AG04450 (cell line): ENCODE measurements at regions not wholly inside any gene's neighbourhood (a gene's known extent, or its start where the extent isn't known, plus 50 kb on each side); places are given as distances from the start of the nearest gene placed in this dataset.
"Not testable (repeated sequence)": the region's sequence is repeated elsewhere in the genome, so short reads cannot be mapped to it uniquely, and the experiment has no call there.

Source experiments
- CTCF ChIA-PET: fragments of 300-600, 350-600 bp; formaldehyde crosslinking; extraction: SDS; loops from one replicate; lab custom pipeline; 2022; ENCODE audit warnings: antibody characterized with exemption, inconsistent platforms; lab: Charles Lee
- POLR2A ChIA-PET: fragments of 350-600 bp; formaldehyde crosslinking; extraction: SDS; loops from one replicate; lab custom pipeline; 2021; ENCODE audit warnings: antibody characterized with exemption, inconsistent platforms; lab: Yijun Ruan, JAX
- DNase-seq: peaks from one replicate; pipeline ENCODE4 v3.0.0-alpha.2; 2011; ENCODE audit warnings: low read depth, low spot score
- H3K27ac ChIP-seq: one replicate; pipeline ENCODE4 v1.5.1; 2012; ENCODE audit warnings: low read depth, low read length, control low read depth
- H3K27me3 ChIP-seq: one replicate; pipeline ENCODE4 v1.6.0; 2012; ENCODE audit warnings: low read length; ENCODE audit not compliant: control insufficient read depth, insufficient read depth
- H3K4me3 ChIP-seq: 2 replicates; pipeline ENCODE4 v1.5.1; 2011; ENCODE audit warnings: mild to moderate bottlenecking, low read depth, low read length, control low read depth
- H3K9me3 ChIP-seq: 2 replicates; pipeline ENCODE4 v1.5.1; 2012; ENCODE audit warnings: low read length; ENCODE audit not compliant: control insufficient read depth, insufficient read depth
- TF ChIP-seq, protein P1 (sequence below): IDR thresholded peaks from 2 replicates; pipeline ENCODE4 v1.5.1; 2011; ENCODE audit warnings: low read depth, low read length, control low read depth, inconsistent platforms

DNA sequence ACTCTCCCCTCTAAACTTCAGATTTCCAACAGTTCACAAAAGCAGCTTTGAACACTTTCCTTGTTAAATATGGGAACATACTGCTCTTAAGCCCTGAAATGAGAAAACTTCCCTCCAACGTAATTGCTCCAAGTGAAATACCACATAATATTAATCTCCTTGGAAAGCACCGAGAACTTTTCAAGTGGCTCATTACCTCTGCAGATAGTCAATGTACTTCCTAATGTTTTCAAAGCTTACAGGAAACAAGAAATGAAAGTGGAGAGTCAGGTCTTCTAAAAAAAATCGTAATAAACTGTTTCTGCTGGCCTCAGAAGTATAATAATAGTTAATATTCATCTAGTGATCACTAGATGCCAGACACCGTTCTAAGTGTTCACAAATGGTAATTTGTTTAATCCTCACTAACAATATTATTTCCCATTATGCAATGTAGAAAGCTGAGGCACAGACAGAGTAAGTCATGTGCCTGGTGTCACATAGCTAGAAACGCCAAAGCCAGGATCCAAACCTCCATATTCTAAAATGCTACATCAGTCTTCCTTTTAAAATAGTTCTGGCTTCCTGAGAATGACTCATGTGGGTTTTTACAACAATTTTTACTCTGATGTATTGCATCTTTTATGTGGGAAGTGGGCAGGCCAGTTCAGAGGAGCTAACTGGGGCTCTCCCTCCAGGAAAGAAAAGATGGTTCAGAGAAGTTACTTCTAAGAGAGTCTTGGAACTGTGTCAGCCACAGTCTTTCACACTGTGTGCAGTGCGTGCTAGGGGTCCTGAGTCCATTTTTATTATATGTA, 177.2 kb downstream of the PLPPR4 start:
- POLR2A ChIA-PET, result interaction anchor here (0.7 kb wide), 1 partner anchor 1742 kb away, joined by 3 read pairs; no protein-coding TSS in a partner anchor
- H3K27me3 ChIP-seq, result no peaks in the 10 kb centered on the region
- DNase-seq, result peak; percentile 10
- no peak overlapping the region for H3K4me3 ChIP-seq
- CTCF ChIA-PET, result interaction anchor here (1.2 kb wide), 1 partner anchor 24 kb away, joined by 3 read pairs; no protein-coding TSS in a partner anchor
- H3K27ac ChIP-seq, result no peak overlapping the region
- H3K9me3 ChIP-seq, result no peaks in the 10 kb centered on the region
- TF ChIP-seq, protein P1, sequence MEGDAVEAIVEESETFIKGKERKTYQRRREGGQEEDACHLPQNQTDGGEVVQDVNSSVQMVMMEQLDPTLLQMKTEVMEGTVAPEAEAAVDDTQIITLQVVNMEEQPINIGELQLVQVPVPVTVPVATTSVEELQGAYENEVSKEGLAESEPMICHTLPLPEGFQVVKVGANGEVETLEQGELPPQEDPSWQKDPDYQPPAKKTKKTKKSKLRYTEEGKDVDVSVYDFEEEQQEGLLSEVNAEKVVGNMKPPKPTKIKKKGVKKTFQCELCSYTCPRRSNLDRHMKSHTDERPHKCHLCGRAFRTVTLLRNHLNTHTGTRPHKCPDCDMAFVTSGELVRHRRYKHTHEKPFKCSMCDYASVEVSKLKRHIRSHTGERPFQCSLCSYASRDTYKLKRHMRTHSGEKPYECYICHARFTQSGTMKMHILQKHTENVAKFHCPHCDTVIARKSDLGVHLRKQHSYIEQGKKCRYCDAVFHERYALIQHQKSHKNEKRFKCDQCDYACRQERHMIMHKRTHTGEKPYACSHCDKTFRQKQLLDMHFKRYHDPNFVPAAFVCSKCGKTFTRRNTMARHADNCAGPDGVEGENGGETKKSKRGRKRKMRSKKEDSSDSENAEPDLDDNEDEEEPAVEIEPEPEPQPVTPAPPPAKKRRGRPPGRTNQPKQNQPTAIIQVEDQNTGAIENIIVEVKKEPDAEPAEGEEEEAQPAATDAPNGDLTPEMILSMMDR, result no peak

- CTCF ChIA-PET, H3K4me3 ChIP-seq: not testable (repeated sequence)
Measured at GRCh38 chr1:99444211-99444927, 180.1 kb downstream of the PLPPR4 start.

GRCh38 chr1:99445071-99445470, 180.8 kb downstream of the PLPPR4 start:
- Histone ChIP-seq H3K27me3 (no peaks in the 10 kb centered on the region), H3K27ac (no peak overlapping the region), H3K9me3 (no peaks in the 10 kb centered on the region), H3K4me3 (no peak overlapping the region)
- CTCF ChIA-PET, result no interaction called here
- DNase-seq, result no peak
- TF ChIP-seq, protein P1, result no peak
- POLR2A ChIA-PET, result no interaction called here

More at GRCh38 chr1:99444211-99444927, 180.1 kb downstream of the PLPPR4 start:
- H3K9me3 ChIP-seq, H3K27me3 ChIP-seq, POLR2A ChIA-PET, H3K27ac ChIP-seq, DNase-seq: not testable (repeated sequence)

- no peak overlapping the region for H3K4me3 ChIP-seq
- TF ChIP-seq, protein P1, result no peak
- POLR2A ChIA-PET, result no interaction called here
Measured at GRCh38 chr1:99445486-99445885, 181.2 kb downstream of the PLPPR4 start.

DNA sequence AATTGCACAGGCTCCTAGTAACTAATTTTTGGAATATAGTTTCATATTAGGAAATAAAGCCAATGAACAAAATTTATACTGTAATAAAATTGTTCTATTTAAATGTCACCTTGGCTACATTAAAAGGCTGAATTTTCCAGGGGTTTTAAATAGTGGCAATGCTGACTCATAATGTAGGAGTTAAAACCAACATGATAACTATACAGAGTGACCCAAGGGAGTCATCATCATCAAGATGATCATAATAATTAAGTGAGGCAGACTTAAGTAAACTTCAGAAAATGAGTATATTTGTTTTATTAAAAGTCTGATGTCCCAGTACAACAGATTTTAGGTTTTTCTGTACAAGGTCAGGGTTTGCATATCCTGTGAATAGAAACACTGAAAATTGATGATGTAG, 183.4 kb downstream of the PLPPR4 start:
- Histone ChIP-seq H3K27me3 (no peaks in the 10 kb centered on the region), H3K27ac (no peak overlapping the region), H3K4me3 (no peak overlapping the region), H3K9me3 (no peaks in the 10 kb centered on the region)
- TF ChIP-seq, protein P1, result no peak
- CTCF ChIA-PET, result no interaction called here
- no peak for DNase-seq
- POLR2A ChIA-PET, result no interaction called here

More at GRCh38 chr1:99445486-99445885, 181.2 kb downstream of the PLPPR4 start:
- peak; percentile 33 for DNase-seq
- CTCF ChIA-PET, result interaction anchor here (0.6 kb wide), 1 partner anchor 283 kb away, joined by 3 read pairs; no protein-coding TSS in a partner anchor
- H3K27ac ChIP-seq, result no peak overlapping the region
- no peaks in the 10 kb centered on the region for H3K9me3 ChIP-seq
- H3K27me3 ChIP-seq, result no peaks in the 10 kb centered on the region
